ENCODE measurements at regions not wholly inside any gene's neighbourhood (a gene's known extent, or its start where the extent isn't known, plus 50 kb on each side); places are given as distances from the start of the nearest gene placed in this dataset.

DNA sequence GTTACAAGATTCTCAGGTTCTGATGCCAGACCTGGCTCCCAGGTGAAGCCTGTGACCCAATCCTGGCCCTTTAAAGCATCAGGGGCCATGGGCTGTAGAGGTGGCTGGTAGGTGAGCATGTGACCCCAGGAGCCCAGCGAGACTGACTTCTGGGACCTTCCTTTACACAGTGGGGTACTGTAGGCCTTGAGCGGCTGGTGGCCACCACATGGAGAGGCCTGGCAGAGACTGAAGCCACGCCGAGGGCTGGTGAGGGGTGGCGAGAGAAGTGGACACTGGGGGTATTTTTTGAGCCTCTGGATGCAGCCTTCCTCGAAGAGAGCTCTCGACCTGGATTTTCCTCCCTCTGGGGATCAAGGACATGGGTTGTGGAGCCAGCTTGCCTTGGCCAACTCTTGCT, 71.2 kb upstream of the ITGA11 start (continued):
- TF ChIP-seq, protein P1, sequence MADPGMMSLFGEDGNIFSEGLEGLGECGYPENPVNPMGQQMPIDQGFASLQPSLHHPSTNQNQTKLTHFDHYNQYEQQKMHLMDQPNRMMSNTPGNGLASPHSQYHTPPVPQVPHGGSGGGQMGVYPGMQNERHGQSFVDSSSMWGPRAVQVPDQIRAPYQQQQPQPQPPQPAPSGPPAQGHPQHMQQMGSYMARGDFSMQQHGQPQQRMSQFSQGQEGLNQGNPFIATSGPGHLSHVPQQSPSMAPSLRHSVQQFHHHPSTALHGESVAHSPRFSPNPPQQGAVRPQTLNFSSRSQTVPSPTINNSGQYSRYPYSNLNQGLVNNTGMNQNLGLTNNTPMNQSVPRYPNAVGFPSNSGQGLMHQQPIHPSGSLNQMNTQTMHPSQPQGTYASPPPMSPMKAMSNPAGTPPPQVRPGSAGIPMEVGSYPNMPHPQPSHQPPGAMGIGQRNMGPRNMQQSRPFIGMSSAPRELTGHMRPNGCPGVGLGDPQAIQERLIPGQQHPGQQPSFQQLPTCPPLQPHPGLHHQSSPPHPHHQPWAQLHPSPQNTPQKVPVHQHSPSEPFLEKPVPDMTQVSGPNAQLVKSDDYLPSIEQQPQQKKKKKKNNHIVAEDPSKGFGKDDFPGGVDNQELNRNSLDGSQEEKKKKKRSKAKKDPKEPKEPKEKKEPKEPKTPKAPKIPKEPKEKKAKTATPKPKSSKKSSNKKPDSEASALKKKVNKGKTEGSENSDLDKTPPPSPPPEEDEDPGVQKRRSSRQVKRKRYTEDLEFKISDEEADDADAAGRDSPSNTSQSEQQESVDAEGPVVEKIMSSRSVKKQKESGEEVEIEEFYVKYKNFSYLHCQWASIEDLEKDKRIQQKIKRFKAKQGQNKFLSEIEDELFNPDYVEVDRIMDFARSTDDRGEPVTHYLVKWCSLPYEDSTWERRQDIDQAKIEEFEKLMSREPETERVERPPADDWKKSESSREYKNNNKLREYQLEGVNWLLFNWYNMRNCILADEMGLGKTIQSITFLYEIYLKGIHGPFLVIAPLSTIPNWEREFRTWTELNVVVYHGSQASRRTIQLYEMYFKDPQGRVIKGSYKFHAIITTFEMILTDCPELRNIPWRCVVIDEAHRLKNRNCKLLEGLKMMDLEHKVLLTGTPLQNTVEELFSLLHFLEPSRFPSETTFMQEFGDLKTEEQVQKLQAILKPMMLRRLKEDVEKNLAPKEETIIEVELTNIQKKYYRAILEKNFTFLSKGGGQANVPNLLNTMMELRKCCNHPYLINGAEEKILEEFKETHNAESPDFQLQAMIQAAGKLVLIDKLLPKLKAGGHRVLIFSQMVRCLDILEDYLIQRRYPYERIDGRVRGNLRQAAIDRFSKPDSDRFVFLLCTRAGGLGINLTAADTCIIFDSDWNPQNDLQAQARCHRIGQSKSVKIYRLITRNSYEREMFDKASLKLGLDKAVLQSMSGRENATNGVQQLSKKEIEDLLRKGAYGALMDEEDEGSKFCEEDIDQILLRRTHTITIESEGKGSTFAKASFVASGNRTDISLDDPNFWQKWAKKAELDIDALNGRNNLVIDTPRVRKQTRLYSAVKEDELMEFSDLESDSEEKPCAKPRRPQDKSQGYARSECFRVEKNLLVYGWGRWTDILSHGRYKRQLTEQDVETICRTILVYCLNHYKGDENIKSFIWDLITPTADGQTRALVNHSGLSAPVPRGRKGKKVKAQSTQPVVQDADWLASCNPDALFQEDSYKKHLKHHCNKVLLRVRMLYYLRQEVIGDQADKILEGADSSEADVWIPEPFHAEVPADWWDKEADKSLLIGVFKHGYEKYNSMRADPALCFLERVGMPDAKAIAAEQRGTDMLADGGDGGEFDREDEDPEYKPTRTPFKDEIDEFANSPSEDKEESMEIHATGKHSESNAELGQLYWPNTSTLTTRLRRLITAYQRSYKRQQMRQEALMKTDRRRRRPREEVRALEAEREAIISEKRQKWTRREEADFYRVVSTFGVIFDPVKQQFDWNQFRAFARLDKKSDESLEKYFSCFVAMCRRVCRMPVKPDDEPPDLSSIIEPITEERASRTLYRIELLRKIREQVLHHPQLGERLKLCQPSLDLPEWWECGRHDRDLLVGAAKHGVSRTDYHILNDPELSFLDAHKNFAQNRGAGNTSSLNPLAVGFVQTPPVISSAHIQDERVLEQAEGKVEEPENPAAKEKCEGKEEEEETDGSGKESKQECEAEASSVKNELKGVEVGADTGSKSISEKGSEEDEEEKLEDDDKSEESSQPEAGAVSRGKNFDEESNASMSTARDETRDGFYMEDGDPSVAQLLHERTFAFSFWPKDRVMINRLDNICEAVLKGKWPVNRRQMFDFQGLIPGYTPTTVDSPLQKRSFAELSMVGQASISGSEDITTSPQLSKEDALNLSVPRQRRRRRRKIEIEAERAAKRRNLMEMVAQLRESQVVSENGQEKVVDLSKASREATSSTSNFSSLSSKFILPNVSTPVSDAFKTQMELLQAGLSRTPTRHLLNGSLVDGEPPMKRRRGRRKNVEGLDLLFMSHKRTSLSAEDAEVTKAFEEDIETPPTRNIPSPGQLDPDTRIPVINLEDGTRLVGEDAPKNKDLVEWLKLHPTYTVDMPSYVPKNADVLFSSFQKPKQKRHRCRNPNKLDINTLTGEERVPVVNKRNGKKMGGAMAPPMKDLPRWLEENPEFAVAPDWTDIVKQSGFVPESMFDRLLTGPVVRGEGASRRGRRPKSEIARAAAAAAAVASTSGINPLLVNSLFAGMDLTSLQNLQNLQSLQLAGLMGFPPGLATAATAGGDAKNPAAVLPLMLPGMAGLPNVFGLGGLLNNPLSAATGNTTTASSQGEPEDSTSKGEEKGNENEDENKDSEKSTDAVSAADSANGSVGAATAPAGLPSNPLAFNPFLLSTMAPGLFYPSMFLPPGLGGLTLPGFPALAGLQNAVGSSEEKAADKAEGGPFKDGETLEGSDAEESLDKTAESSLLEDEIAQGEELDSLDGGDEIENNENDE (IDR thresholded peaks at IDR 0.05; ENCODE audit: insufficient replicate concordance, low read length), result no peak
